ENCODE measurements at regions not wholly inside any gene's neighbourhood (a gene's known extent, or its start where the extent isn't known, plus 50 kb on each side); places are given as distances from the start of the nearest gene placed in this dataset.

GRCh38 chr5:155885199-155885598 lies 441.8 kb upstream of the SGCD start:
- H3K9me3 ChIP-seq (ENCODE audit: control insufficient read depth, insufficient read depth, low read depth, low read length), result no peaks in the 10 kb centered on the region
- no peak overlapping the region for H3K4me3 ChIP-seq (ENCODE audit: low read depth in 2 of 2, low read length in 2 of 2)
- in situ Hi-C loops (cut with HindIII; ENCODE audit: low pct_unique_long_range_greater_than_20kb, low sequenced_read_pairs) (no loop called here), intact Hi-C loops (cut with micrococcal nuclease; ENCODE audit: unreplicated experiment) (no loop called here)
- CTCF ChIA-PET, result no interaction called here
- H3K27ac ChIP-seq (ENCODE audit: low read length), result no peak overlapping the region
- no peaks in the 10 kb centered on the region for H3K27me3 ChIP-seq (ENCODE audit: control insufficient read depth, insufficient read depth, low read length)
- POLR2A ChIA-PET, result no interaction called here
- no peaks in the 10 kb centered on the region for H3K36me3 ChIP-seq (ENCODE audit: control insufficient read depth, insufficient read depth, low read length)
- no peak for ATAC-seq
- H3K4me1 ChIP-seq (ENCODE audit: control insufficient read depth, insufficient read depth, low read length), result no peaks in the 10 kb centered on the region
- TF ChIP-seq, protein P1, sequence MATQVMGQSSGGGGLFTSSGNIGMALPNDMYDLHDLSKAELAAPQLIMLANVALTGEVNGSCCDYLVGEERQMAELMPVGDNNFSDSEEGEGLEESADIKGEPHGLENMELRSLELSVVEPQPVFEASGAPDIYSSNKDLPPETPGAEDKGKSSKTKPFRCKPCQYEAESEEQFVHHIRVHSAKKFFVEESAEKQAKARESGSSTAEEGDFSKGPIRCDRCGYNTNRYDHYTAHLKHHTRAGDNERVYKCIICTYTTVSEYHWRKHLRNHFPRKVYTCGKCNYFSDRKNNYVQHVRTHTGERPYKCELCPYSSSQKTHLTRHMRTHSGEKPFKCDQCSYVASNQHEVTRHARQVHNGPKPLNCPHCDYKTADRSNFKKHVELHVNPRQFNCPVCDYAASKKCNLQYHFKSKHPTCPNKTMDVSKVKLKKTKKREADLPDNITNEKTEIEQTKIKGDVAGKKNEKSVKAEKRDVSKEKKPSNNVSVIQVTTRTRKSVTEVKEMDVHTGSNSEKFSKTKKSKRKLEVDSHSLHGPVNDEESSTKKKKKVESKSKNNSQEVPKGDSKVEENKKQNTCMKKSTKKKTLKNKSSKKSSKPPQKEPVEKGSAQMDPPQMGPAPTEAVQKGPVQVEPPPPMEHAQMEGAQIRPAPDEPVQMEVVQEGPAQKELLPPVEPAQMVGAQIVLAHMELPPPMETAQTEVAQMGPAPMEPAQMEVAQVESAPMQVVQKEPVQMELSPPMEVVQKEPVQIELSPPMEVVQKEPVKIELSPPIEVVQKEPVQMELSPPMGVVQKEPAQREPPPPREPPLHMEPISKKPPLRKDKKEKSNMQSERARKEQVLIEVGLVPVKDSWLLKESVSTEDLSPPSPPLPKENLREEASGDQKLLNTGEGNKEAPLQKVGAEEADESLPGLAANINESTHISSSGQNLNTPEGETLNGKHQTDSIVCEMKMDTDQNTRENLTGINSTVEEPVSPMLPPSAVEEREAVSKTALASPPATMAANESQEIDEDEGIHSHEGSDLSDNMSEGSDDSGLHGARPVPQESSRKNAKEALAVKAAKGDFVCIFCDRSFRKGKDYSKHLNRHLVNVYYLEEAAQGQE (IDR thresholded peaks at IDR 0.05; ENCODE audit: insufficient read depth in 1 of 2, low read depth in 2 of 2, low read length in 1 of 2), result no peak
- TF ChIP-seq SIN3A (IDR thresholded peaks at IDR 0.05; ENCODE audit: borderline replicate concordance, insufficient read depth, low read depth, low read length) (no peak), POLR2AphosphoS5 (IDR thresholded peaks at IDR 0.05; ENCODE audit: low read depth, low read length) (no peak), TCF7L2 (IDR thresholded peaks at IDR 0.05; ENCODE audit: low read depth, low read length) (no peak)
- TF ChIP-seq, protein P2, sequence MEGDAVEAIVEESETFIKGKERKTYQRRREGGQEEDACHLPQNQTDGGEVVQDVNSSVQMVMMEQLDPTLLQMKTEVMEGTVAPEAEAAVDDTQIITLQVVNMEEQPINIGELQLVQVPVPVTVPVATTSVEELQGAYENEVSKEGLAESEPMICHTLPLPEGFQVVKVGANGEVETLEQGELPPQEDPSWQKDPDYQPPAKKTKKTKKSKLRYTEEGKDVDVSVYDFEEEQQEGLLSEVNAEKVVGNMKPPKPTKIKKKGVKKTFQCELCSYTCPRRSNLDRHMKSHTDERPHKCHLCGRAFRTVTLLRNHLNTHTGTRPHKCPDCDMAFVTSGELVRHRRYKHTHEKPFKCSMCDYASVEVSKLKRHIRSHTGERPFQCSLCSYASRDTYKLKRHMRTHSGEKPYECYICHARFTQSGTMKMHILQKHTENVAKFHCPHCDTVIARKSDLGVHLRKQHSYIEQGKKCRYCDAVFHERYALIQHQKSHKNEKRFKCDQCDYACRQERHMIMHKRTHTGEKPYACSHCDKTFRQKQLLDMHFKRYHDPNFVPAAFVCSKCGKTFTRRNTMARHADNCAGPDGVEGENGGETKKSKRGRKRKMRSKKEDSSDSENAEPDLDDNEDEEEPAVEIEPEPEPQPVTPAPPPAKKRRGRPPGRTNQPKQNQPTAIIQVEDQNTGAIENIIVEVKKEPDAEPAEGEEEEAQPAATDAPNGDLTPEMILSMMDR (IDR thresholded peaks at IDR 0.05), result no peak
- no TSS peak for BruUV-seq (replicated peaks)
- no peak for DNase-seq (ENCODE audit: low read depth, low spot score)

DNA sequence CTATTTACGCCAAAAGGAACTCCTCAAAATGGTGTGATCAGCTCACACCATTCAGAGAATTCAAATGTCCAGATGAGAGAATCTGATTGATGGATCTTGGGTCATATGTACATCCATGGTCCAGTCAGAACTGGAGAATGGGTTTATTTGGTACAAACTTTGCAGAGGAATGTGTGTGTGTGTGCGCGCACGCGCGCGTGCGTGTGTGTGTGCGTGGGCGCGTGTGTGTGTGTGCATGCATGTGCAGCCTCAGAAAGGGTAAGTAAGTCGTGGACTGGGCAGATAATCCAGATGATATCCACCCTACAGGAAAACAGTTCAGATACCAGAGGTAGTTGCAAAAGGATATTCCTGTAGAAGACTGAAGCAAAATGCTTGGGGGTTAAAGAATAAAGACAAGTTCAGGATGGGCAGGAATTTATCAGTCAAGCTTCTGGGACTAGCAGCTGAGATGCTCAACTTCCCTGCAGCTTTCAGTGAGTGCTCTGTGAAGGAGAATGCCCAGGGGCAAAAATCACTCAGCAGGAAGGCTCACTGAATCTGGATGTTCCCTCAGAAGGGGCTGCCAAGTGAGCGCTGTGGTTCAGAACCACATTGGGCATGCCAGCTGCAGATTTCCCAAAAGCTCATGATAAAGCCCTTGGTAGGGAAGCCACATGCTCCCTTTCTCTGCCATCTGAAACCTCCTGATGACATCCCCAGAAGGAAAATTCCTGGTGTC lies 440.5 kb upstream of the SGCD start:
- H3K4me3 ChIP-seq (ENCODE audit: low read depth in 2 of 2, low read length in 2 of 2), result no peak overlapping the region
- no peak overlapping the region for H3K27ac ChIP-seq (ENCODE audit: low read length)
- no peaks in the 10 kb centered on the region for H3K36me3 ChIP-seq (ENCODE audit: control insufficient read depth, insufficient read depth, low read length)
- no peaks in the 10 kb centered on the region for H3K27me3 ChIP-seq (ENCODE audit: control insufficient read depth, insufficient read depth, low read length)
- CTCF ChIA-PET, result no interaction called here
- in situ Hi-C loops (cut with HindIII; ENCODE audit: low pct_unique_long_range_greater_than_20kb, low sequenced_read_pairs), result no loop called here
- no TSS peak for BruUV-seq (replicated peaks)
- H3K4me1 ChIP-seq (ENCODE audit: control insufficient read depth, insufficient read depth, low read length), result no peaks in the 10 kb centered on the region
- DNase-seq (ENCODE audit: low read depth, low spot score) (no peak), ATAC-seq (no peak)
- intact Hi-C loops (cut with micrococcal nuclease; ENCODE audit: unreplicated experiment), result no loop called here
- no peak for TF ChIP-seq TCF7L2 (IDR thresholded peaks at IDR 0.05; ENCODE audit: low read depth, low read length)
- no peak for TF ChIP-seq SIN3A (IDR thresholded peaks at IDR 0.05; ENCODE audit: borderline replicate concordance, insufficient read depth, low read depth, low read length)
- TF ChIP-seq, protein P1 (IDR thresholded peaks at IDR 0.05; ENCODE audit: insufficient read depth in 1 of 2, low read depth in 2 of 2, low read length in 1 of 2), result no peak
- no peak for TF ChIP-seq POLR2AphosphoS5 (IDR thresholded peaks at IDR 0.05; ENCODE audit: low read depth, low read length)
- TF ChIP-seq, protein P2 (IDR thresholded peaks at IDR 0.05), result no peak
- POLR2A ChIA-PET, result no interaction called here
- H3K9me3 ChIP-seq (ENCODE audit: control insufficient read depth, insufficient read depth, low read depth, low read length), result no peaks in the 10 kb centered on the region
